Lower lobe of right lung (tissue), 2 donors: ENCODE measurements at regions not wholly inside any gene's neighbourhood (a gene's known extent, or its start where the extent isn't known, plus 50 kb on each side); places are given as distances from the start of the nearest gene placed in this dataset.
"Not testable (repeated sequence)": the region's sequence is repeated elsewhere in the genome, so short reads cannot be mapped to it uniquely, and the experiment has no call there.

Experiments
- ATAC-seq, 2 donors: fragments of 200-7000 bp; cut with Tn5 transposase; one replicate each; pipeline ENCODE4 v1.9.1; 2020 to 2022; ENCODE audit warnings: mild to moderate bottlenecking in 2 of 2, moderate library complexity in 2 of 2
- DNase-seq: peaks from one replicate; pipeline ENCODE4 v3.0.0-alpha.2; 2020
- H3K27ac ChIP-seq: fragments of 200-600 bp; one replicate; pipeline ENCODE4 v1.8.0; 2022
- H3K27me3 ChIP-seq: fragments of 200-600 bp; one replicate; pipeline ENCODE4 v1.8.0; 2022; ENCODE audit warnings: low read depth
- H3K36me3 ChIP-seq: fragments of 200-600 bp; one replicate; pipeline ENCODE4 v1.8.0; 2022; ENCODE audit warnings: mild to moderate bottlenecking
- H3K4me1 ChIP-seq: fragments of 200-600 bp; one replicate; pipeline ENCODE4 v1.8.0; 2022
- H3K4me3 ChIP-seq: fragments of 200-600 bp; one replicate; pipeline ENCODE4 v1.8.0; 2022; ENCODE audit warnings: mild to moderate bottlenecking
- H3K9me3 ChIP-seq: fragments of 200-600 bp; one replicate; pipeline ENCODE4 v1.8.0; 2022
- intact Hi-C: fragments of 100-400 bp; cut with DNase I; formaldehyde crosslinking; loops from one replicate; pipeline ENCODE4 v1.11.0; 2022
- TF ChIP-seq, protein P1 (sequence below): fragments of 200-600 bp; IDR thresholded peaks from one replicate; pipeline ENCODE4 v1.8.0; 2022; ENCODE audit warnings: antibody characterized with exemption, mild to moderate bottlenecking
- donor health status: DM: no; HTN: yes; CAD: no; lungs with severe emphysema.

DNA sequence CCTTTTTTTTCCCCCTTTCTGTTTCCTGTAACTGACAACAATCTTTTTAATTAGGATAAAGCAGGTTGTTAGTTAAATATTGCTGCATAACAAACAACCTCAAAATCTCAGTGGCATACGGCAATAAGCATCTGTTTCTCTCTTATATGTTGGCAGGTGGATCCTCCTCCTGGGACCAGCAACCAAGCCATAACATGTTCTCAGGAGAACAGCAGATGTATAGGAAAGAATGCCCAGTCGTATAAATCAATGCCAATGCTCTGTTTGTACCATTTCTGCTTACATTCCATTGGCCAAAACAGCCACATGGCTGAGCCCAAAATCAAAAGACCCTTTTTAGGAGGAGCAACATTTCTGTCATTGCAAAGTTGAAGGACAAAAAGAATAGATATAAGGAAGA, 445.7 kb downstream of the AASDHPPT start:
- H3K9me3 ChIP-seq = no peaks in the 10 kb centered on the region
- ATAC-seq (no peak), DNase-seq (no peak)
- H3K36me3 ChIP-seq = no peaks in the 10 kb centered on the region
- no peak overlapping the region for H3K4me3 ChIP-seq
- H3K27me3 ChIP-seq = no peaks in the 10 kb centered on the region
- H3K27ac ChIP-seq = no peak overlapping the region
- TF ChIP-seq, protein P1, sequence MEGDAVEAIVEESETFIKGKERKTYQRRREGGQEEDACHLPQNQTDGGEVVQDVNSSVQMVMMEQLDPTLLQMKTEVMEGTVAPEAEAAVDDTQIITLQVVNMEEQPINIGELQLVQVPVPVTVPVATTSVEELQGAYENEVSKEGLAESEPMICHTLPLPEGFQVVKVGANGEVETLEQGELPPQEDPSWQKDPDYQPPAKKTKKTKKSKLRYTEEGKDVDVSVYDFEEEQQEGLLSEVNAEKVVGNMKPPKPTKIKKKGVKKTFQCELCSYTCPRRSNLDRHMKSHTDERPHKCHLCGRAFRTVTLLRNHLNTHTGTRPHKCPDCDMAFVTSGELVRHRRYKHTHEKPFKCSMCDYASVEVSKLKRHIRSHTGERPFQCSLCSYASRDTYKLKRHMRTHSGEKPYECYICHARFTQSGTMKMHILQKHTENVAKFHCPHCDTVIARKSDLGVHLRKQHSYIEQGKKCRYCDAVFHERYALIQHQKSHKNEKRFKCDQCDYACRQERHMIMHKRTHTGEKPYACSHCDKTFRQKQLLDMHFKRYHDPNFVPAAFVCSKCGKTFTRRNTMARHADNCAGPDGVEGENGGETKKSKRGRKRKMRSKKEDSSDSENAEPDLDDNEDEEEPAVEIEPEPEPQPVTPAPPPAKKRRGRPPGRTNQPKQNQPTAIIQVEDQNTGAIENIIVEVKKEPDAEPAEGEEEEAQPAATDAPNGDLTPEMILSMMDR = no peak
- no peaks in the 10 kb centered on the region for H3K4me1 ChIP-seq
- intact Hi-C loops = no loop called here

DNA sequence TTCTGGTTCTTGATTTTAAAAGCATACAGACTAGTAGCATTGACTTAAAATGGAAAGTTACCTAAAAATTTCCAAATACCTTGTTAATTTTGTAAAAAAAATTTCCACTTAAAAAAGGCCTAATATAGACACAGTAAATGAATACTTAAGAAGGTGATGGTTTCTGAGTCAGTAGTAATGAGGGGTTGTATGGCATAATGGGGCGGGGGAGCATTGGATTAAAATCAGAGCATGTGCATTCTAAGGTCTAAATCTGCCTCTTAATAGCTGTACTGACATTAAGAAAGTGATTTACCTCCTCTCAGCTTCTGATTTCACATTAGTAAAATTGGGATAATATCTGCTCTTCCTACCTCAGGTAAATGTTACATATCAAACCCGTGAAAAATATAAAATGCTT, 446.5 kb downstream of the AASDHPPT start:
- intact Hi-C loops = no loop called here
- ATAC-seq (no peak), DNase-seq (no peak)
- Histone ChIP-seq H3K27me3 (no peaks in the 10 kb centered on the region), H3K4me1 (no peaks in the 10 kb centered on the region), H3K27ac (no peak overlapping the region), H3K36me3 (no peaks in the 10 kb centered on the region), H3K9me3 (no peaks in the 10 kb centered on the region), H3K4me3 (no peak overlapping the region)
- TF ChIP-seq, protein P1 = no peak

DNA sequence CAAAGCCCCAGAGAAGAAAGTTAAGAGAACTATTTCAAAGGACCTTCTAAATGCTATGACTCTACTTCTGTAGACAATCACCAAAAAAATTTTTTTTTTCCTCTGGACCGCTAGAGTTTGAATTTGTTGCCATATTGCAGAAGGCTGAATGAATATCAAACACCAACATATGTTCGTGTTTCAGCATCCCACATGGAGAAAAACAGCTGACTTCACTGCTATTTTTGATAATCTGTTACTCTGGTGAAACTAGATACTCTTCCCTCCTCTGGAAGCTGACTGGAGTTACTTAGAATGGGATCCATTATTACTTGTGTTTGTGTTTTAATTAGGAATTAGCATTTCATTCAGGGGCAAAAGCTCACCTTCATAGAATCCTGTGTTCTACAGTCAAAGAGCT, 447.0 kb downstream of the AASDHPPT start:
- H3K27me3 ChIP-seq = no peaks in the 10 kb centered on the region
- H3K4me1 ChIP-seq = no peaks in the 10 kb centered on the region
- H3K27ac ChIP-seq = no peak overlapping the region
- no peaks in the 10 kb centered on the region for H3K9me3 ChIP-seq
- H3K36me3 ChIP-seq = no peaks in the 10 kb centered on the region
- no peak overlapping the region for H3K4me3 ChIP-seq
- intact Hi-C loops = no loop called here
- no peak for DNase-seq
- TF ChIP-seq, protein P1 = no peak
- no peak for ATAC-seq

DNA sequence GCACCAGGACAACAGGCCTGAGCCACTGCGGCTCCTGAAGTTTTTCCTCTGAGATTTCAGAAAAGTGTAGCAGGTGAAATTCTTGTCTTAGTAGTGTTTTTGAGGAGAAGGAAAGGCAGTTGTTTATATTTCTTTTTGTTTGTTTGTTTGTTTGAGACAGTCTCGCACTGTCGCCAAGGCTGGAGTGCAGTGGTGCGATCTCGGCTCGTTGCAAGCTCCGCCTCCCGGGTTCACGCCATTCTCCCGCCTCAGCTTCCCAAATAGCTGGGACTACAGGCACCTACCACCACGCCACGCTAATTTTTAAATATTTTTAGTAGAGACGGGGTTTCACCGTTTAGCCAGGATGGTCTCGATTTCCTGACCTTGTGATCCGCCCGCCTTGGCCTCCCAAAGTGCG, 454.2 kb downstream of the AASDHPPT start:
- H3K4me1 ChIP-seq, H3K36me3 ChIP-seq, H3K9me3 ChIP-seq, H3K27me3 ChIP-seq, H3K27ac ChIP-seq, intact Hi-C loops, ATAC-seq, DNase-seq, H3K4me3 ChIP-seq: not testable (repeated sequence)

DNA sequence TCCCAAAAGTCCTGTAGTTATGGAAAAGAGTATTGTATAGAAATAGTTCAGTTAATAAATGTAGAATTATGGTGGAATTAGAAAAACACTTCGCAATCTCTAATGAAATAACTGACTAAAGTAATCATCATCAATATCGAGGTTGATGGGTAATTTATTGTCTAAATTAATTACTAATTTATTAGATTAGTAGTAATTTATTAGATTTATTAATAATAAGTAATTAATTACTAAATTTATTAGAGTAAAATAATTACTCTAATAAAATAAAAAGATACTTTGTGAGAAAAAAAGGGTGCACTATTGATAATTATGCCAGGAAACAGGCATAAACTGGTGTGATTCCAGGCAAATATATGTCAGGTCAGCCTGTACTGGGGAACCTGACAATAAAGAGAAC, 455.6 kb downstream of the AASDHPPT start:
- H3K4me3 ChIP-seq = no peak overlapping the region
- TF ChIP-seq, protein P1 = no peak
- H3K9me3 ChIP-seq = no peaks in the 10 kb centered on the region
- H3K27me3 ChIP-seq = no peaks in the 10 kb centered on the region
- no peak for ATAC-seq
- no peak overlapping the region for H3K27ac ChIP-seq
- H3K4me1 ChIP-seq = no peaks in the 10 kb centered on the region
- DNase-seq = no peak
- intact Hi-C loops = no loop called here
- H3K36me3 ChIP-seq = no peaks in the 10 kb centered on the region

DNA sequence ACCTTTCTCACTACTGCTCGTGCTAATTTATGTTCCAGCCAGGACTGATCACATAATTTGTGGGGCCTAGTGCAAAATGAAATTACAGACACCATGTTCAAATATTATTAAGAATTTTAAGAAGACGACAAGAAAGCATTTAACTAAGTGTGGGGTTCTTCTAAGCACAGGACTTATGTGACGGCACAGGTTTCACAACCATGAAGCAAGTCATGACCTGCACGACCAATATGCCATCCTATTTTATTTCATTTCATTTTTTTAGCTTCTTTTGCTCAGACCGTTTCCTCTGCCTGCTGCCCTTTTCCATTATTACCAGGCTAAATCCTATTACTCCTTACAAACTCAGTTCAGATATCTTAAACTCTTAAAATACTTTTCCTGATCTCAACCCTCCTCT, 462.5 kb downstream of the AASDHPPT start:
- intact Hi-C loops = no loop called here
- Histone ChIP-seq H3K9me3 (no peaks in the 10 kb centered on the region), H3K4me1 (no peaks in the 10 kb centered on the region), H3K27ac (no peak overlapping the region), H3K27me3 (no peaks in the 10 kb centered on the region), H3K4me3 (no peak overlapping the region), H3K36me3 (no peaks in the 10 kb centered on the region)
- TF ChIP-seq, protein P1 = no peak
- no peak for DNase-seq
- ATAC-seq = no peak
